ENCODE measurements at regions not wholly inside any gene's neighbourhood (a gene's known extent, or its start where the extent isn't known, plus 50 kb on each side); places are given as distances from the start of the nearest gene placed in this dataset.

DNA sequence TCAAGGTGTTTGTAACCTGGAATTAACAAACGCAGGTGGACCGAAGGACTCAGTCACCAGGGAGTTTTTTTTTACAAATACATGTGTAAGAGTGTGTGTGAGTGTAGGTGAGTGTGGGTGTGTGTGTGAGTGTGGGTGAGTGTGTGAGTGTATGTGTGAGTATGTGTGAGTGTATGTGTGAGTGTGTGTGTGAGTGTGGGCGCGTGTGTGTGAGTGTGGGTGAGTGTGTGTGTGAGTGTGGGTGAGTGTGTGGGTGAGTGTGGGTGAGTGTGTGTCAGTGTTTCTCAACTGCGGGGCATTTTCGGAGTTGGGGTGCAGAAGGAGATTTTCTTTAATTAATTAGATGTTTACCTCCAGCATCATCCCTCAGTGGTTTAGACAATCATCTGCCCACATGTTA lies 1178.8 kb downstream of the VRK1 start:
- Histone ChIP-seq H3K4me1 (ENCODE audit: control insufficient read depth in 2 of 3, insufficient read depth in 2 of 3, low read depth in 1 of 3, low read length in 3 of 3) (peaks cover 0 to 5% (median 2%) of the 10 kb centered on the region in 3 donors), H3K9ac (ENCODE audit: low read length in 3 of 3) (no peak overlapping the region), H3K9me3 (ENCODE audit: control insufficient read depth in 2 of 3, insufficient read depth in 1 of 3, low read length in 3 of 3) (no peaks in the 10 kb centered on the region), H3K27me3 (ENCODE audit: control insufficient read depth, insufficient read depth, low read length) (no peaks in the 10 kb centered on the region), H3K36me3 (ENCODE audit: control insufficient read depth in 2 of 3, insufficient read depth in 3 of 3, low read length in 3 of 3) (no peaks in the 10 kb centered on the region), H3K4me3 (ENCODE audit: low read length in 3 of 3) (peak overlapping the region in 1 of 3 donors; percentile 63), H3K27ac (ENCODE audit: low read depth in 2 of 2, low read length in 2 of 2) (no peak overlapping the region)
- no peak for FAIRE-seq
- DNase-seq = no peak
- TF ChIP-seq, protein P1, sequence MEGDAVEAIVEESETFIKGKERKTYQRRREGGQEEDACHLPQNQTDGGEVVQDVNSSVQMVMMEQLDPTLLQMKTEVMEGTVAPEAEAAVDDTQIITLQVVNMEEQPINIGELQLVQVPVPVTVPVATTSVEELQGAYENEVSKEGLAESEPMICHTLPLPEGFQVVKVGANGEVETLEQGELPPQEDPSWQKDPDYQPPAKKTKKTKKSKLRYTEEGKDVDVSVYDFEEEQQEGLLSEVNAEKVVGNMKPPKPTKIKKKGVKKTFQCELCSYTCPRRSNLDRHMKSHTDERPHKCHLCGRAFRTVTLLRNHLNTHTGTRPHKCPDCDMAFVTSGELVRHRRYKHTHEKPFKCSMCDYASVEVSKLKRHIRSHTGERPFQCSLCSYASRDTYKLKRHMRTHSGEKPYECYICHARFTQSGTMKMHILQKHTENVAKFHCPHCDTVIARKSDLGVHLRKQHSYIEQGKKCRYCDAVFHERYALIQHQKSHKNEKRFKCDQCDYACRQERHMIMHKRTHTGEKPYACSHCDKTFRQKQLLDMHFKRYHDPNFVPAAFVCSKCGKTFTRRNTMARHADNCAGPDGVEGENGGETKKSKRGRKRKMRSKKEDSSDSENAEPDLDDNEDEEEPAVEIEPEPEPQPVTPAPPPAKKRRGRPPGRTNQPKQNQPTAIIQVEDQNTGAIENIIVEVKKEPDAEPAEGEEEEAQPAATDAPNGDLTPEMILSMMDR (IDR thresholded peaks at IDR 0.05; ENCODE audit: borderline replicate concordance, extremely low read depth, insufficient read depth) = no peak
- intact Hi-C loops (cut with DNase I) = no loop called here

DNA sequence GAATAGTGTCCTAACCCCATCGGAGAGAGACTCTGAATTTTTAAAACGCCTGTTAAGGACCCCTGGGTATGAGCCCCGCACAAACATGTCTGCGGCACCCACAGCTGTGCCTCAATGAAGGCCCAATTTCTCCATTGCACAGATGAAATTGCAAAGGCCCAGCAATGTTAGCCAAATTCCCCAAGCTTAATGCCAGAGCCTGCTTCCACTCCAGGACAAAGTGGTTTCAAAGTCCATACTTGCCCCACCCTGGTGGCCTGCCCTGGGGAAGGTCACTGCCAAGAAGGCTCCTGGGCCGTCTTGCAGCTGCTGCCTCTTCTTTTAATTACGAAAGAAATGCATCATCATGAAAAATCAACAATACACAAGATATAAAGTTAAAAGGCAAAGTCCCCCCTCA lies 1179.7 kb downstream of the VRK1 start:
- TF ChIP-seq, protein P1 (IDR thresholded peaks at IDR 0.05; ENCODE audit: borderline replicate concordance, extremely low read depth, insufficient read depth) = no peak
- intact Hi-C loops (cut with DNase I) = no loop called here
- H3K27me3 ChIP-seq (ENCODE audit: control insufficient read depth, insufficient read depth, low read length) = no peaks in the 10 kb centered on the region
- peak overlapping the region in 2 of 3 donors; percentile 8 to 63 for H3K4me3 ChIP-seq (ENCODE audit: low read length in 3 of 3)
- H3K27ac ChIP-seq (ENCODE audit: low read depth in 2 of 2, low read length in 2 of 2) = no peak overlapping the region
- no peak overlapping the region for H3K9ac ChIP-seq (ENCODE audit: low read length in 3 of 3)
- H3K36me3 ChIP-seq (ENCODE audit: control insufficient read depth in 2 of 3, insufficient read depth in 3 of 3, low read length in 3 of 3) = no peaks in the 10 kb centered on the region
- DNase-seq (no peak), FAIRE-seq (no peak)
- peaks cover 0 to 5% (median 2%) of the 10 kb centered on the region in 3 donors for H3K4me1 ChIP-seq (ENCODE audit: control insufficient read depth in 2 of 3, insufficient read depth in 2 of 3, low read depth in 1 of 3, low read length in 3 of 3)
- no peaks in the 10 kb centered on the region for H3K9me3 ChIP-seq (ENCODE audit: control insufficient read depth in 2 of 3, insufficient read depth in 1 of 3, low read length in 3 of 3)

DNA sequence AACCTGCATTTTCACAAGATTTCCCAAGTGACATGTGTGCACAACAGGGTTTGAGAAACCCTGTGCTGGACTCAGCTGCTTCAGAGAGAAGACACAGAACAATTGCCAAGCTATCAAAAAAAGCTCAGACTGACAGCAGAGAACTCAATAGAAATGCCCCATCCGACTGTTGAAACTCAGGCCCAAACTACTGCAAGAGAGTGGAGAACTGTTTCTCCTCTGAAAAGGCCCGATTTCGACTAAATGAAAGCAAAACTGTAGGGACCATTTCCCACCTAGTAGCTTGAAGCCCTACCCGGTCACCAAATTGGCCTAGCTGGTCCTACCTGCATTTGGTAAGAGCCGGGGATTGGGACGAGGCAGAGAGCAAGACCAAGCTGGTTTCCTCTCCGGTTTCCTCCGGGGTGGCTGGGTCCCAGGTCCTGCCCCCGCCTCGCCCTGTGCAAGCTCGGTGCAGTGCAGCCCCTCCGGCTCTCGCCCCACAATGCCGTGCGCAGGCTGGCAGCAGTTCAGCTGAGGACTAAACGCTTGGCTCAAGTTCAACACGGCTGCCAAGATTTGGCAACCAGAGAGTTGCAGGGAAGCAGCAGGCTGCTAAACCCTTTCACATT lies 1180.6 kb downstream of the VRK1 start:
- no peak for FAIRE-seq

More for the DNA sequence above, 1180.6 kb downstream of the VRK1 start:
- Histone ChIP-seq H3K9ac (ENCODE audit: low read length in 3 of 3) (peak overlapping the region in 2 of 3 donors; percentile 5 to 55), H3K36me3 (ENCODE audit: control insufficient read depth in 2 of 3, insufficient read depth in 3 of 3, low read length in 3 of 3) (no peaks in the 10 kb centered on the region), H3K4me1 (ENCODE audit: control insufficient read depth in 2 of 3, insufficient read depth in 2 of 3, low read depth in 1 of 3, low read length in 3 of 3) (peaks cover 0 to 5% (median 2%) of the 10 kb centered on the region in 3 donors), H3K27ac (ENCODE audit: low read depth in 2 of 2, low read length in 2 of 2) (peak overlapping the region; percentile 43 to 87), H3K4me3 (ENCODE audit: low read length in 3 of 3) (peak overlapping the region in 2 of 3 donors; percentile 52 to 63), H3K9me3 (ENCODE audit: control insufficient read depth in 2 of 3, insufficient read depth in 1 of 3, low read length in 3 of 3) (no peaks in the 10 kb centered on the region), H3K27me3 (ENCODE audit: control insufficient read depth, insufficient read depth, low read length) (no peaks in the 10 kb centered on the region)
- intact Hi-C loops (cut with DNase I) = no loop called here
- peak in 3 of 5 donors; percentile 13 to 92 (median 41) for DNase-seq
- TF ChIP-seq, protein P1 (IDR thresholded peaks at IDR 0.05; ENCODE audit: borderline replicate concordance, extremely low read depth, insufficient read depth) = no peak

All from kidney (tissue), 13 donors.